NCI-H69 (cell line): ENCODE measurements at regions not wholly inside any gene's neighbourhood (a gene's known extent, or its start where the extent isn't known, plus 50 kb on each side); places are given as distances from the start of the nearest gene placed in this dataset.

Source experiments
- DNase-seq: peaks from one replicate; lab custom pipeline; 2025; lab: John Stamatoyannopoulos, UW

- DNase-seq = no peak
These were observed 203.9 kb downstream of the PLK2 start for GRCh38 chr5:58255970-58256369.

DNA sequence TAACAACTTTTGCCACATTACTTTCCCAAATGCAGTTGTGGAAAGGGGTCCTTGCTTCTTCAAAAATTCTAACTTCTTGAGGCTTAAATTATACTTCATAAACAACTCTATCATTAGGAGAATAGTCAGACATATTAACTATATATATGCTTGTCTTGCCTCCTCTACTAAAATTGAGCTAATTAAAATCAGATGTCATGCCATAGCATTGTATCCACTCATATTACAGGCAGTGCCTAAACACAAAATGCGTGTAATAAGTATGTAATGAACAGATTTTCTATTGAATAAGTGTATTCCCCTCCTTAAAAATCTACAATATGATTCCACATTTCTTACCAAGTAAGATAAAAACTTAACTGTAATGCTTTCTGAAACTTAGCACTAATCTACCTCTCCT, 204.5 kb downstream of the PLK2 start:
- DNase-seq = no peak

- DNase-seq = no peak
These were observed 211.7 kb downstream of the PLK2 start for GRCh38 chr5:58248221-58248620.

- no peak for DNase-seq
These were observed 213.4 kb downstream of the PLK2 start for GRCh38 chr5:58246461-58246944.

DNA sequence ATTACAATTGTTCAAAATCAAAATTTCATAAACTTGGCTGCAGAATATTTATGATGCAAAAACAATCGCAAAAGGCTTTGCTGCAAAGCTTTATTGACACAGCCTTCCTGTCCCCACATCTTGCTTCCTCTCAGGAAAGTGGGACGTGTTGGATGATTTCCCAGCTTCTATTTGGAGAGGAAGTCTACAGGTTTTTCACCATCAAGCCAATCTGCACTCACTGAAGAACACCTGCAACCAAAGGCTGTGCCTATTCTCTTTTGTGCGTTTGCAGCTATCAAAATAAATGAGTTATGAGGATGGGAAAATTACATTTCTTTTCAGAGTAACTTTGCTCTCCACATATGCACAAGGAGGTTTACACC, 214.4 kb downstream of the PLK2 start:
- peak; percentile 63 for DNase-seq

- DNase-seq = peak; percentile 34
These were observed 214.9 kb downstream of the PLK2 start for GRCh38 chr5:58244819-58245475.

GRCh38 chr5:58241389-58241788, 218.5 kb downstream of the PLK2 start:
- DNase-seq = peak; percentile 20

GRCh38 chr5:58240322-58240721, 219.6 kb downstream of the PLK2 start:
- no peak for DNase-seq

DNA sequence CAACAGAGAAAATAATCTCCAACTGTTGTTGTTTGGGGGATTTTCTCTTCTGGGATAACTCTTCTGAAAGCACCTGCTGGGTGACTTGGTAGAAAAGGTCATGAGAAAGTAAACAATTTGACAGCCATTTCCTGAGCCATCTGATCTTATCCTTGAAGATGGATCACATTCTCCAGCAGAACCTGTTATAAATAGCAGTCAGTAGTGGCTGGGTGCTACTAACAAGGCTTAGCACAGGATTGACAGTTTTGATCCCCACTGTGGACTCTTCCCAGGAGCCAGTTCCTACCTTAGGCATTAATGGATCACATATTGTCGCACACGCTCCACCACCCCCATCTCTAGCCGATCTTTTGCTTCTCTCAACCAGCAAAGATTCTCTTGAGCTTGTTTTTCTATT, 220.2 kb downstream of the PLK2 start:
- no peak for DNase-seq

GRCh38 chr5:58239045-58239444, 220.8 kb downstream of the PLK2 start:
- no peak for DNase-seq

DNA sequence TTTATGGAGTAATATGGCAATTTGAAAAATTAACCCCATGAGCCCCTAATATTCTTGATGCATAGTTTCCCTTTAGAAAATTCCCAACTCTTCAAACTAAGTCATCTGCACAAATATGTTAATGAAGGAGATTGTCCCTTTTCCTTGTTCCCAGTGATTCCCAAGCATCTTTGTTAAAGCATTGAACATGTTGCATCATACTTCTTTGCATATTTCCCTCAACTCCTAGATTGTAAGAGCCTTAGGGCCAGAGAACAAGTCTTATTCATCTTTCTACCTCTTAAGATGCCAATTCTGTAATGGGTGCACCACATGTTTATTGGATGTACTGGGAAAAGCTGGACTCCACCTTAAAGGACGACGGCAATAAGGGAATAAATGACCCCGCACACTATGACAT, 223.4 kb downstream of the PLK2 start:
- no peak for DNase-seq

GRCh38 chr5:58235299-58235698, 224.6 kb downstream of the PLK2 start:
- DNase-seq = no peak

- no peak for DNase-seq
These were observed 227.8 kb downstream of the PLK2 start for GRCh38 chr5:58232130-58232529.

DNA sequence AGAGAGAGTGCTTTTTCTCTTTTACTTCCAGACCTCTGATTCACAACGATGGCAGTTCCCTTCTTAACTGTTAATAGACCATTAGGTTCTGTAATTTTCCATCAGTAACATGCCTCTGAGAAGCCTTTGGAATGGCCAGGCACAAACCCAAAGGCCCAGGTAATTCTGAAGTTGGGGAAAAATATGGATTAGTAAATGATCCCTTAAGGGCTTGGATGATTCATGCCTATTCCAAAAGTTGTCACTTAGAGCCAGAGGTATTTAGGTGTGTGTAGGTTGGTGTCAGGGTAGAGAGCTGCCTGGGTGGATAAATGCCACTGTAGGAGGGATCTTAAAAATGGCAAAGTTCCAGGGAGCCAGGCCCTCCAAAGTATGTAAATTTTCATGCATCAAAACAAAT, 228.8 kb downstream of the PLK2 start:
- no peak for DNase-seq

DNA sequence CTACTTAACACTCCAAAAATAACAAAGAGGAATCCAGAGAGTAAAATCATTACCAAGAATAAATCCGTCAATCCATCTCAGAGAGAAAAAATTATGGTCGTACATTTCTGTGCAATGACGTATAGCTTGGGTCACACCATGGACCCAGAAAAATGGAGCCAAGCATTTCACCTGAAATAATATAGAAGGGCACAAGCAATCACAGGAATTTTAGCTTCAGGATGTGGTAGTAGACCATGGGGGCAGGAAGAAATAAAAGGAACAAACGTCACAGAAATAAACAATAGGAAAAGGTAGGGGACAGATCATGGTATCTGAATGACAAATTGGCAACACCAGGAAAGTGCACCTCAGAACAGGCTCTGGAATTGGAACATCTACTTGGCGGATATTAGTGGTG, 231.0 kb downstream of the PLK2 start:
- no peak for DNase-seq

GRCh38 chr5:58227858-58228257, 232.0 kb downstream of the PLK2 start:
- no peak for DNase-seq

DNA sequence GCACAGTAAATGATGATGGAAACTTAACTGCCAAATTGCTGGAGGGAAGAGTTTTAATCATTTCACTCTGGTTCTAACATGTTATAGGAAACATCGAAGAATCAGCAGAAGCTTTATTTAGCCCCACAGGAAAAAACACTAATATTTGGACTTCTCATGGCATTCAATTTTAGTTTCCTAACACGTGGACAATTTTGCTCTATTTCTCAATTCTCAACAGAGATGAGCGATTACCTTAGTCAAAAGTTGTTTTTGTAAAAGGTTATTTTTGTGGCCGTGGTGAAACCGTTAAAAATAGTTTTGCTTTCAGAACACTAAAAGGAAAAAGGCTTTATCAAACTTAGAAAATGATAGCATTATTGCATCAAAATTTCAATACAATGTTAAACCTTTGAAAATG, 235.2 kb downstream of the PLK2 start:
- DNase-seq = no peak

DNA sequence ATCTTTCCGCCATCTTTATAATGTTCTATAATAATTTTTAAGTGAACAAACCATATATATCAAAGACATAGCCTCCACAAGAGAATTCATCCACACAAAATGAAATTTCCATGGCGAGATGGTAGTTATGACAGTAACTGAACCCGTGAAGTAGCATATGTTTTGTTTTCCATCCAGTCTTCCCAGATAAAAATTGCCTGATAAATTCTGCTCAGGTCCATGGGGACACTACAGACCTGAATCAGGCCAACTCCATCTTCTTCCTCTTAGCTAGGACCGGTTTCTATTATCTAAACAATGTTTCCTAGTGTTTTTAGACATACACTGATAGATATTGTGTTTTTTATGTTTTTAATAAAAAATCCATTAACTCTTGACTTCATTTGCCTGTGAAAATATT, 235.7 kb downstream of the PLK2 start:
- DNase-seq = no peak

DNA sequence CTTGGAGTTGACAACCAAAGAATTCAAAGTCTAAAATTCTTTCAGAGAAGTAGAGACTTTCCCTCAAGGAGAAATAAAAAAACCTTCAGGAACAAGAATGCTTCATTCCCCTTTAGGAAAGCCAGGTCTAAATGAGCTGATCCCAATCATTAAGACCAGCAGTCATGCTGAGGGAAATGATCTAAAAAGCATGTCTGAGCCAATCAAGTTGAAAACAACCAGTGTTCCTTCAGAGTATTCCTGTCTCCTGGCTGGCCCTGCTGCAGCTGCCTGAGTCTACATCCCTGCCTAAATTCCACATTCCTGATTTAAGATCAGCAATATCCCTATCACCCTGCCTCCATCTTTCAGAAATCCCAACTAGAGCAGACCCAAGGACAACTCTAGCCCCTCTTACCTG, 244.5 kb downstream of the PLK2 start:
- no peak for DNase-seq

DNA sequence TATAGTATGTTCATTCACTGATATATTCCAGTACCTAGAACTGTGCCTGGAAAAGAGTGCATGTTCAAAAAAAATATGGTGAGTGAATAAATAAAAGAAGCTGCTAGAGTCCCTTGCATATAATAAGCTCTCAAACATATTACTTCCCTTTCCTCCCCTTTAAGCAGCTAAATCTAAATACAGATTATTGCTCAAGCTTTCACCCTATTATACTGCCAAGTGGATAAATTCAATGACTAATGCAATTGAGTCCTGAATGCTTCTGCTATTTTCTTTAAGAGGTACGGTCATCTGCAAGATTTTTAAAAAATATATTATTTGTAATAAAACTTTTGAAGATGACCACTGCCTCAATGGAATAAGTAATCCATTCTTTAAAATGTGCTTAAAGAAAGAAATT, 248.4 kb downstream of the PLK2 start:
- DNase-seq = no peak

DNA sequence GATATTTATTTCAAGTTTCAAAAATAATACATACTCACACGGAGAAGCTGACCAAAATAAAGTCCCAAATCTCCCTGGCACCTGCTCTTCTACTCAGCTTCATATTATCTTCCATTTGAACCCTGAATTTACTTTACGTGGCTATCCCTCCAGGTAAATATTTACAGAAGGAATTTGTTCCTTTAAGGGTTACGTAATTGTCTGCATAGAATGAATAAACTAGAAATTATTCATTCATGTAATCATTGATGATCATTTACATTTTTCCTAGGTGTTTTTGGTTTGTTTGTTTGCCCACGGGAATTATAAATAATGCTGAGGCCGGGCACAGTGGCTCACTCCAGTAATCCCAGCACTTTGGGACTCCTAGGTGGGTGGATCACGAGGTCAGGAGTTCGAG, 251.2 kb downstream of the PLK2 start:
- DNase-seq = peak; percentile 62

DNA sequence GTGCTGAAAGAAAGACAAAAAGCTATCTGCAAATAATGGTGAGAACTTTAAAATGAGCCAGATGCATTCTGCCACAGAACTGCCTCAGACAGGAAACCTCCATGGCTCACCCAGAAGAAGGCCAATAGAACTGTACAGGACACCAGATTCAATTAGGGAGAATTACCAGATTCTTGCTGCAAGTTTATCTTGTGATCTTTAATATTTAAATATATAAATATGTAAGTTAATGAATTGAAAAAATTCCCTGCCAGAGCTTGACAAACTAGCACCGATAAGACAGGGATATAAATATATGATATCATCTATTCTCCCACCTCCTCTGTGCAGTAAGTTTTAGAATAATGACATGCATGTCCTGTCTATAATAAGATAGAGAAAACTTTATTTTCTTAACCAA, 252.8 kb downstream of the PLK2 start:
- no peak for DNase-seq

- DNase-seq = peak; percentile 19
These were observed 254.9 kb downstream of the PLK2 start for GRCh38 chr5:58204966-58205365.

- DNase-seq = no peak
These were observed 256.9 kb downstream of the PLK2 start for GRCh38 chr5:58202941-58203444.
